ENCODE measurements at regions not wholly inside any gene's neighbourhood (a gene's known extent, or its start where the extent isn't known, plus 50 kb on each side); places are given as distances from the start of the nearest gene placed in this dataset.
"Not testable (repeated sequence)": the region's sequence is repeated elsewhere in the genome, so short reads cannot be mapped to it uniquely, and the experiment has no call there.

DNA sequence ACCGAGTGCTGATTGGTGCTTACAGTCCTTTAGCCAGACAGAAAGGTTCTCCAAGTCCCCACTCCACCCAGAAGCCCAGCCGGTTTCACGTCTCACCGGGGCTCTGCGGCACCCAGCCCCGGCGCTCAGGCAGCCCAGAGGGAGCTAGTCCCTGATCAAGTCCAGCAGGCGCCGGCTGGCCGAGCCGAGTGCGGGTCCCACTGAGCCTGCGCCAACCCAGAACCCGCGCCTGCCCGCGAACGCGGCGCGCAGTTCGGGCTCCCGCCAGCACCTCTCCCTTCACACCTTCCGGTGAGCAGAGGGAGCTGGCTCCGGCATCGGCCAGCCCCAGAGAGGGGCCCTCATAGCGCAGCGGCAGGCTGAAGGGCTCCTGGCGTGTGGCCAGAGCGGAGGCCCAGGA is 481.6 kb upstream of the CHD1 start:
- not testable (repeated sequence) for DNase-seq

GRCh38 chr5:99404764-99405302 is 476.0 kb upstream of the CHD1 start:
- not testable (repeated sequence) for DNase-seq

GRCh38 chr5:99400571-99400970 is 471.8 kb upstream of the CHD1 start:
- not testable (repeated sequence) for DNase-seq

- no peak for DNase-seq
These were observed 470.2 kb upstream of the CHD1 start for GRCh38 chr5:99398976-99399375.

GRCh38 chr5:99386406-99387077 is 457.7 kb upstream of the CHD1 start:
- DNase-seq: no peak

DNA sequence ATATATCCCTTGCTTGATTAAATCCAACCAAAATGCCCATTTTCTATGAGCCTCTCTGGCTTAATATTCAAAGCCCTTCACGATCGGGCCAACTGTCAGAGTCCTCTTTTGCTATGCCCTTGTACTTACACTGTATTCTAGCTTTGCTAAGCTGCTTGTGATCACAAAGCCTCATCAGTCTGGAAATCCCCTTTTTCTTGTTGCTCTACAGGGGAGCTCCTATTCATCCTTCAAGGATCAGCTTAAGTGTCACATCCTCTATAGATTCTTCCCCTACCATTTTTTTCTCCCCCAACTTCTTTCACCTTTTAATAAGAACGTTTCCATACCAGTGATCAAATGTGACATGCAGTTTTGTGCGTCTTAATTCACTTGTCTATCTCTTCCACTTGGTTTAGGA is 450.4 kb upstream of the CHD1 start:
- DNase-seq: no peak

- DNase-seq: no peak
These were observed 449.6 kb upstream of the CHD1 start for GRCh38 chr5:99378443-99378842.

DNA sequence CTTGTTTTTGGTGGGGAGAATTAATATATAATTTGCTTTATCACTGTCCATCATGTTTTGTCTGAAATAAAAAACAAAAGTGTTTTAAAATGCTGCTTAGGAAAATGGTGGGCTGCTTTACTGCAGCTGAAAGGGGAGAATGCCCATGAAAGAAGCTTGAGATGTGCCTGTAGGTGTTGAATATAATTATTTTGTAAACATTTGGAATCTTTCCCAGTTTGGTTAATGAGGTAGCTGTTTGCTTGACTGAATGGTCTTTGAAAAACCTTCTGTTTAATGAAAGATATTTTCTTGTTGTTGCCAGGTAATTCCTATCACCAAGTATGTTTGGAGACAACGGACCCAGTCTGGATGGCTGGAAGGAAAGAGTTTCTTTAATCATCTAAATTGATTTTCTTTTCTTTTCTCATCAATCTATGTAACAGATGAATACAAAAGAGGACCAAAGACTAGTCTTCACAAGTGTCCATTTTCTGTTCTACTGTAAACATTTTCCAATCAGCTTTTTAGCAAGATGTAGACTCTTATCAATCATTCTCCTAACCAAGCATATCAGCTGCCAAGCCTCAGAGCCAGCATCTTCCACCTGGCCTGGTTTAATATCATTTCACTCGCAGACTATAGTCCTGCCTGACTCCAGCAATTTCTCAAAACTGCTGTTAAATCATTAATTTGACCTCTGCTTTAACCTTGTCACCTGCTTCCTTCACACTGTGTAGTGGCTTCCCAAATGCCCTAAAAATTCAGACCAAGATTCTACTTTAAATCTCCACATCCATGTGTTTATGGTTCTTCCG is 441.2 kb upstream of the CHD1 start:
- no peak for DNase-seq

GRCh38 chr5:99368726-99369125 is 439.9 kb upstream of the CHD1 start:
- no peak for DNase-seq

GRCh38 chr5:99355881-99356280 is 427.1 kb upstream of the CHD1 start:
- no peak for DNase-seq

GRCh38 chr5:99349787-99350186 is 421.0 kb upstream of the CHD1 start:
- no peak for DNase-seq

GRCh38 chr5:99348597-99348996 is 419.8 kb upstream of the CHD1 start:
- no peak for DNase-seq

- not testable (repeated sequence) for DNase-seq
These were observed 411.0 kb upstream of the CHD1 start for GRCh38 chr5:99339758-99340157.

GRCh38 chr5:99334936-99335335 is 406.1 kb upstream of the CHD1 start:
- no peak for DNase-seq

DNA sequence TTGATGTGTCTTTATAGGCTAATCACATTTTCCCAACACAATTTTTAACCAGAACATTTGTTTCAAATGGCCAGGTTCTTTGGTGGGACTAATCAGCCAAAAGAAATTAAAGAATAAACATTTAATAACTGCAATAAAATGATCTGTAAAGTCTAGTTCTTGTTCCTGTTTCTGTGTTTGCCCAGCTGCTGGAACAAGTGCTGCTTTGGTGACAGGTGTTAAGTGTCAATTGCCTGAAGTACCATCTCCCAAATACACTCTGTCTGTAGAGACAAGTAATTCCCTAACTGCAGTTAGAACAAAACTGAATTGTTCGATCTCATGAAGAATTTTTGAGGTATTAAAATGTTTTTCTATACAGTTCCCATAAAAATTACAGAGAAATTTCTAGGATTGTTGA is 402.3 kb upstream of the CHD1 start:
- no peak for DNase-seq

GRCh38 chr5:99320436-99320835 is 391.6 kb upstream of the CHD1 start:
- no peak for DNase-seq

DNA sequence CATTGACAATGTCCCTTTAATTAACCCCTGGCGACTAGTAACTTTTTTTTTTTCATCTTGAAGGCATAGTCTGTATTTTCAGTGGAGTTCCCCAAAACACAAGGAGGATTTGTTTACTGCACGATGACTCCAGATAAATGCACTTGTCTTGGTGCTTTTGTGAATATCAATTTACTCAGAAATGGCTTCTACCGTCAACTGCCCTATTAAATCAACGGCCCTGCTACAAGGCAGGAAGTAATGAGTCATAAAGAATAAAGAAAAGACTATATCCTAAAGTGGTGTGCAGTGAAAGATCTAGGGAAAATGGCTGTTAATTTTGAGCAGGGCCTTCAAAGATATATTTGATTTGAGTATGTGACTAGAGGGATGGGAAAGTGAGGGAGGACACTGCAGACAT is 388.3 kb upstream of the CHD1 start:
- no peak for DNase-seq

GRCh38 chr5:99316484-99316883 is 387.7 kb upstream of the CHD1 start:
- DNase-seq: no peak

- DNase-seq: no peak
These were observed 386.8 kb upstream of the CHD1 start for GRCh38 chr5:99315413-99316183.

DNA sequence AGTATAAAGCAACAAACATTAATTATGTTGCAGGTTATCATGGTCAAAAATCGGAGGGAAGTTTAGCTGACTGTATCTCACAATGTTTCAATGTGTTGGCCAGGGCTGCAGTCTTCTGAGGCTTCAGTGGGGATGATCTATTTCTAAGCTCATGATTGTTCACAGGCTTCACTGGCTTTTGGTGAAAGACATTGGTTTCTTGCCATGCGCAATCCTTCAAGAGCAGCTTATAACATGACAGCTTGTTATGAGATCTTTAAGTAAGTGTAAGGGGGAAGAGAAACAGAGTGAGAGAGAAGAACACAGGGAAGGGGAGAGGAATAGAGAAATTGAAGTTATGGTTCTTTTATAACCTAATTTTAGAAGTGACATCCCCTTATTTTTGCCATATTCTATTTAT is 385.9 kb upstream of the CHD1 start:
- DNase-seq: no peak

DNA sequence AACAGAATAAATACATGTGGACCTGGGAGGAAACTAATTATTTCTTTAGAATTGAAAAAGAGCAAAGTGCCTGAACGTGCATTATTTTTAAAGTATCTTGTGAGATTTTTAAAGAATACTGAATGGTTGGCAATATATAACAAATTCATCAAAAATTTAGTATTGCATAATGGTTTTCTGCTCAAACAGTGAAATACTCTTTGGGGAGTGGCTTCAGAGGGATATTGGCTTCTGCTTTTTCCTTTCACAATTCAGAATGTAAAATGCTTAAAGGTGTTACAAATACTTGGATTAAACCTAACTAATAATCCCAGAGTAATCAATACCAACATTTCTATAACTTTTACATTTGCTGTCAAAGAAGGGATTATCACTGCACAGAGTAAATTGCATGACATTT is 379.3 kb upstream of the CHD1 start:
- DNase-seq: no peak

GRCh38 chr5:99305045-99305580 is 376.3 kb upstream of the CHD1 start:
- no peak for DNase-seq

DNA sequence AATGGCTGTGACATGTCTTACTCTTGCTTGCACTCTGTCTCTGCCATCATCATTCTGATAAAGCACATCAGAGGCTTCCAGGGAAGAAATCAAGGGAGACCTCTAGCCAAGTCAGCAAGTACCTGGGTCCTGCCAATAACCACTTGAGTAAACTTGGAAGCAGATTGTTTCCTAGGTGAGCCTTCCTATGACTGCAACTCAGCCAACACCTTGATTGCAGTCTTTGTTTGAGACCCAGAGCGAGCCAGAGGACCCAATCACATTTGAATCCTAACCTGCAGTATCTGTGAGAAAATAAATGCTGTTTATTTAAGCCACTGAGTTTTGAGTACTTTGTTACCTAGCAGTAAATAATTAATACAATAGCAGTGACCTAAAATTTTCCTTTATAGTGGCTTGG is 356.8 kb upstream of the CHD1 start:
- no peak for DNase-seq
